NCI-H2107 (cell line): ENCODE measurements at regions not wholly inside any gene's neighbourhood (a gene's known extent, or its start where the extent isn't known, plus 50 kb on each side); places are given as distances from the start of the nearest gene placed in this dataset.
"Not testable (repeated sequence)": the region's sequence is repeated elsewhere in the genome, so short reads cannot be mapped to it uniquely, and the experiment has no call there.

Experiments used
- DNase-seq: peaks from one replicate; lab custom pipeline; 2025; lab: John Stamatoyannopoulos, UW

GRCh38 chr7:153941061-153941460, 111.1 kb upstream of the DPP6 start:
- no peak for DNase-seq

- DNase-seq, result no peak
These were observed 110.2 kb upstream of the DPP6 start for GRCh38 chr7:153942036-153942435.

GRCh38 chr7:153943457-153943856, 108.7 kb upstream of the DPP6 start:
- DNase-seq, result no peak

DNA sequence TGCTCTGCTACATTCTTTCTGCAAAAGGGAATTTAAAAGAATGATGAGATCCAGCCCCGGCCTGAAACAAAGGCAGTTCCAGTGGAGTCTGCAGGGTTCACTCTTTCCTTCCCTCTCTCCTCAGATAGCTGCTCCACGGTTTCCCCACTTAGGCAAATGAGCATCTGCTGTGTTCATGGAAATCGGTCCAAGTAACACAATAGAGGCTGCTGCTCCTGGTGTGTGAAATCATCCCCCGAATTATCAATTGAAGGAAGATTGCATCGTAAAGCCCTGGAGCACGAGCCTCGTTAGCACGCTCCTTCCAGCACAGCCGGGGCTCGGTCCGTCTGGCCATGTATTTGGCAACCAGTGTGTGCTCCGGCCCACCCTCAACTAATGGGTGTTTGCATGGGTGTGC, 108.3 kb upstream of the DPP6 start:
- DNase-seq, result peak; percentile 45

- DNase-seq, result no peak
These were observed 104.1 kb upstream of the DPP6 start for GRCh38 chr7:153948060-153948459.

DNA sequence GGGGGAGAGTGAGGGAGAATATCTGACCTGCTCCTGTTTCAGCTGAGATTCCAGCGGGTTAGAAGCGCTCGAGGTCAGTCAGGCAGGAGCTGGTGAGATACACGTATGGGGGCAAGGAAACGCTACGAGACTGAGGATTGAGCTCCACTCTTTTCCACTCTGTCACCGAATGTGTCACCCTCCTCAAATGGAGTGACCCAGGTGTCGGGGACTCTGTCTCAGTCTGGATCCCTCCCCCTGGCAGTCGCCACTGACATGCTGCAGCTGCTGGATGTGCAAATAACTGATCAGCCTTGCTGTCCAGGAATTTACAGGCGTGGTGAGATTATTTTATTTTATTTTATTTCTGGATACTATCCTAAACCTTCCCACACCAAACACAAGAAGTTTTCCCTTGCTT, 100.9 kb upstream of the DPP6 start:
- no peak for DNase-seq

- no peak for DNase-seq
These were observed 97.7 kb upstream of the DPP6 start for GRCh38 chr7:153954477-153954876.

DNA sequence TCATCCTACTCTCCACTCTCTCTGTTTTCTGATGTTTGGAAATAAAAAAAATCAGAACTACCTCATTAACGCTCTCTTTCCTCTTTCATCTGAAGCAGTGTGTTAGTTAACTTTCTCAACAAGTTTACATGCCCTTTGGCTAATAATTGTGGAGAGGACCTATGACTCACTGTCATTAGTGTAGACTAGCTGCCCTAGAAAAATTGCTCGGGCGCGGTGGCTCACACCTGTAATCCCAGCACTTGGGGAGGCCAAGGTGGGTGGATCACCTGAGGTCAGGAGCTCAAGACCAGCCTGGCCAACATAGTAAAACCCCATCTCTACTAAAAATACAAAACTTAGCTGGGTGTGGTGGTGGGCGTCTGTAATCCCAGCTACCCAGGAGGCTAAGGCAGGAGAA, 94.5 kb upstream of the DPP6 start:
- not testable (repeated sequence) for DNase-seq

- DNase-seq, result not testable (repeated sequence)
These were observed 93.8 kb upstream of the DPP6 start for GRCh38 chr7:153958381-153958780.

DNA sequence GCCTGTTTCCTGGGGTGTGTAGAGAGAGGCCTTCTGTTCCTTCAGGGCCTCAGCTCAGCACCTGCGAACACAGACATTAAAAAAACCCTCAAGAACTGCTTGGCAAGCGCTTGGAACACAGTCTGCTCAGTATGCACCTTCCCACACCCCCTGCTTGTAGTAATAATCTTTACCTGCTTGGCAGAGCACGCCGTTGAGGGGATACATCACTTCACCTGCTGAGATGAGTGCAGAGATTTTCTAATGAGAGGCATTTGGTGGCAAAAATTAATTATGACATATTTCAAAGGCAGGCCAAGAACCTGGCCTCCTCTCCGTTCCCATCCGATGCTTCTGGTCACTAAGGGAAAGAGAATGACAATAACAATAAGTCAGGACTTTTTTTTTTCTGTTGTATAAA, 93.4 kb upstream of the DPP6 start:
- not testable (repeated sequence) for DNase-seq

GRCh38 chr7:153964481-153965112, 87.6 kb upstream of the DPP6 start:
- DNase-seq, result not testable (repeated sequence)

DNA sequence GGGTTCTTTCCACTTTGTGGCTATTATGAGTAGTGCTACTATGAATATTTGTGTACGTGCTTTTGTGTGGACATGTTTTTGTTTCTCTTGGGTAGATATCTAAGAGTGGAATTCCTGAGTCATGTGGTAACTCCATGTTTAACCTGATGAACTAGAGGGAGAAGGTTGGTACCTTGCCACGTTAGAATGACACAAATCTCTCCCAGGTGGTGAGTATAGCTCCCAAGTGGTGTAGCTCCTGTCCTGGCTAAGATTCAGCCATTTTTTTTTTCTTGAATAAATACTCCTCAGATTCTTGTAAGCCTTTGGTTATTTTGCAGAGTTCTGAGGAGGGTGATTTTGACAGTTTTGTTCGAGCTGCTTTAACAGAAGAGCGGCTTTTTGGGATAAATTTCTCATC, 83.2 kb upstream of the DPP6 start:
- not testable (repeated sequence) for DNase-seq

DNA sequence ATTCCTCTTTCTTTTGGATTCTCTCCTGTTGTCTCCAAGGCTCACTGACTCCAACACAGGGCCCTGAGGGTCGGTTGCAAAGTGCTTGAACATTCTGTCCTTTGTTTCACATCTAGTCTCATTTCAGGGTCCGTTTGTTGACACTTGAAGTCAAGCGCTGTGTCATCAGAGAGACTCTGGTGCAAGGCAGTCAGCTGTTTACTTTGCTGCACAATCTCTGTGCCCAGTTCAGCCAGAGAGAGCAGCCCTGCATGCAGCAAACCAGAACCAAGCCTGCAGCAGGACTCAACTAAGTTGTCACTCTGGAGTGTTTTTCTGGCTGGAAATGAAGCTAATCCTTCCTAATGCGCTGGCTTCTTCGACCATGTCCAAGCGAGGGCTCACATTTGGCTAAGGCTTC, 77.6 kb upstream of the DPP6 start:
- DNase-seq, result not testable (repeated sequence)

- DNase-seq, result not testable (repeated sequence)
These were observed 75.5 kb upstream of the DPP6 start for GRCh38 chr7:153976745-153977144.

DNA sequence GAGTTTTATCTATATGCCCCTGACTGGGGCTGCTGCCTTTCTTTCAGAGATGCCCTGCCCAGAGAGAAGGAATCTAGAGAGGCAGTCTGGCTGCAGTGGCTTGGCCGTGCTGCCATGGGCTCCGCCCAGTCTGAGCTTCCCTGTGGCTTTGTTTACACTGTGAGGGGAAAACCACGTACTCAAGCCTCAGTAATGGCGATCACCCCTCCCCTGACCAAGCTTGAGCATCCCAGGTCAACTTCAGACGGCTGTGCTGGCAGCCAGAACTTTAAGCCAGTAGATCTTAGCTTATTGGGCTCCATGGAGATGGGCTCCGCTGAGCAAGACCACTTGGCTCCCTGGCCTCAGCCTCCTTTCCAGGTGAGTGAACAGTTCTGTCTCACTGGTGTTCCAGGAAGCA, 69.0 kb upstream of the DPP6 start:
- not testable (repeated sequence) for DNase-seq

GRCh38 chr7:153989066-153989627, 63.1 kb upstream of the DPP6 start:
- not testable (repeated sequence) for DNase-seq

GRCh38 chr7:153989742-153990425, 62.3 kb upstream of the DPP6 start:
- DNase-seq, result not testable (repeated sequence)

- DNase-seq, result peak; percentile 45
These were observed 60.7 kb upstream of the DPP6 start for GRCh38 chr7:153991471-153991870.

DNA sequence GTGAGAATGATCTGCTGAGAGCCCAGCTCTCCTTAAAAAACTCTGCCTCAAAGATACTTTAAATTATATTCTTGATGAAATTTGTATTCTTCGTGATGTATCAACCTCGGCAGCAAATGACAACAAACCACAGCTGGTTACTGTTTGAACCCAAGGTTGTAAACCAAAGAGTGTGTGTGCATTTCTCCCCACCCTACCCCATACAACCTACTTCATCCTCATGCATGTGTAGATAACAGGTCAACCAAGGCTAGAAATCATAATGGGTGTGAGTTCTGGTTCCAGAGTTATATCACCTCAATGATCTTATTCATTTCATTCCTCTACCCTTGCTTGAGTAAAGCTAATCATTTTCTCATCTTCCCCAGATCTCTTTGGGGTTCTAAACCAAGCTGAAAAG, 58.8 kb upstream of the DPP6 start:
- not testable (repeated sequence) for DNase-seq

GRCh38 chr7:153998896-153999295, 53.3 kb upstream of the DPP6 start:
- DNase-seq, result peak; percentile 23
